NCI-H1694 (cell line): ENCODE measurements at regions not wholly inside any gene's neighbourhood (a gene's known extent, or its start where the extent isn't known, plus 50 kb on each side); places are given as distances from the start of the nearest gene placed in this dataset.
"Not testable (repeated sequence)": the region's sequence is repeated elsewhere in the genome, so short reads cannot be mapped to it uniquely, and the experiment has no call there.

Experiments
- DNase-seq: peaks from one replicate; lab custom pipeline; 2025; lab: John Stamatoyannopoulos, UW

- DNase-seq, result no peak
These were observed 67.5 kb downstream of the UNCX start for GRCh38 chr7:1300206-1300605.

- DNase-seq, result no peak
These were observed 68.0 kb downstream of the UNCX start for GRCh38 chr7:1300636-1301035.

GRCh38 chr7:1301054-1301881 lies 68.6 kb downstream of the UNCX start:
- no peak for DNase-seq

- no peak for DNase-seq
These were observed 69.2 kb downstream of the UNCX start for GRCh38 chr7:1301882-1302251.

GRCh38 chr7:1302936-1303335 lies 70.3 kb downstream of the UNCX start:
- no peak for DNase-seq

- DNase-seq, result not testable (repeated sequence)
These were observed 71.3 kb downstream of the UNCX start for GRCh38 chr7:1304011-1304410.

GRCh38 chr7:1305873-1306272 lies 73.2 kb downstream of the UNCX start:
- DNase-seq, result no peak

GRCh38 chr7:1307828-1308227 lies 75.2 kb downstream of the UNCX start:
- no peak for DNase-seq

- DNase-seq, result no peak
These were observed 76.6 kb downstream of the UNCX start for GRCh38 chr7:1309290-1309689.

GRCh38 chr7:1309996-1310395 lies 77.3 kb downstream of the UNCX start:
- no peak for DNase-seq

GRCh38 chr7:1310936-1311335 lies 78.3 kb downstream of the UNCX start:
- no peak for DNase-seq

GRCh38 chr7:1311406-1312135 lies 78.9 kb downstream of the UNCX start:
- no peak for DNase-seq

- DNase-seq, result no peak
These were observed 79.7 kb downstream of the UNCX start for GRCh38 chr7:1312136-1313070.

- no peak for DNase-seq
These were observed 80.9 kb downstream of the UNCX start for GRCh38 chr7:1313613-1314012.

GRCh38 chr7:1314021-1314907 lies 81.6 kb downstream of the UNCX start:
- DNase-seq, result no peak

- DNase-seq, result no peak
These were observed 82.3 kb downstream of the UNCX start for GRCh38 chr7:1314908-1315450.

- DNase-seq, result no peak
These were observed 83.4 kb downstream of the UNCX start for GRCh38 chr7:1316086-1316485.

- DNase-seq, result no peak
These were observed 85.0 kb downstream of the UNCX start for GRCh38 chr7:1317646-1318045.

GRCh38 chr7:1318051-1318450 lies 85.4 kb downstream of the UNCX start:
- DNase-seq, result no peak

- no peak for DNase-seq
These were observed 86.0 kb downstream of the UNCX start for GRCh38 chr7:1318661-1319060.

- no peak for DNase-seq
These were observed 88.1 kb downstream of the UNCX start for GRCh38 chr7:1320616-1321240.
